MCF 10A (cell line): ENCODE measurements at regions not wholly inside any gene's neighbourhood (a gene's known extent, or its start where the extent isn't known, plus 50 kb on each side); places are given as distances from the start of the nearest gene placed in this dataset.

Experiments
- BruUV-seq: library from RNA; stranded (reverse); fragments of 400-500 nt; replicated peaks from 2 replicates; lab custom pipeline; 2021; lab: Mats Ljungman, UMichigan
- CTCF ChIA-PET: fragments of 300-600 bp; sonication (Branson Sonifier 250); formaldehyde crosslinking; extraction: SDS; loops from one replicate; lab custom pipeline; 2021; ENCODE audit warnings: antibody characterized with exemption, inconsistent platforms; lab: Yijun Ruan, JAX
- POLR2A ChIA-PET: fragments of 300-600, 350-650 bp; sonication (Branson Sonifier 250); formaldehyde crosslinking; extraction: SDS; loops from one replicate; lab custom pipeline; 2020; ENCODE audit warnings: antibody characterized with exemption, inconsistent platforms; lab: Yijun Ruan, JAX
- DNase-seq: peaks from one replicate; pipeline ENCODE4 v3.0.0-alpha.2; 2018; ENCODE audit not compliant: unreplicated experiment
- H3K27ac Mint-ChIP-seq: one replicate; pipeline ENCODE4 v1.8.0; 2022; ENCODE audit warnings: mild to moderate bottlenecking, low read depth, mixed read lengths; ENCODE audit not compliant: unreplicated experiment
- H3K27me3 Mint-ChIP-seq: one replicate; pipeline ENCODE4 v1.8.0; 2022; ENCODE audit warnings: mixed read lengths; ENCODE audit not compliant: insufficient read depth, unreplicated experiment
- H3K36me3 Mint-ChIP-seq: one replicate; pipeline ENCODE4 v1.8.0; 2022; ENCODE audit warnings: mild to moderate bottlenecking, moderate library complexity, mixed read lengths; ENCODE audit not compliant: insufficient read depth, unreplicated experiment
- H3K4me1 Mint-ChIP-seq: one replicate; pipeline ENCODE4 v1.8.0; 2022; ENCODE audit warnings: mixed read lengths; ENCODE audit not compliant: insufficient read depth, unreplicated experiment
- H3K4me3 Mint-ChIP-seq: one replicate; pipeline ENCODE4 v1.8.0; 2022; ENCODE audit warnings: mild to moderate bottlenecking, moderate library complexity, mixed read lengths; ENCODE audit not compliant: unreplicated experiment
- H3K9me3 Mint-ChIP-seq: one replicate; pipeline ENCODE4 v1.8.0; 2022; ENCODE audit warnings: mixed read lengths; ENCODE audit not compliant: unreplicated experiment
- intact Hi-C: fragments of 100-400 bp; cut with micrococcal nuclease; formaldehyde crosslinking; loops from 2 replicates; pipeline ENCODE4 v1.14.1; 2022
- TF ChIP-seq, protein P1 (sequence below): fragments of 200-600 bp; IDR thresholded peaks from one replicate; pipeline ENCODE4 v1.8.0; 2022; ENCODE audit warnings: antibody characterized with exemption, mild to moderate bottlenecking; ENCODE audit not compliant: unreplicated experiment

DNA sequence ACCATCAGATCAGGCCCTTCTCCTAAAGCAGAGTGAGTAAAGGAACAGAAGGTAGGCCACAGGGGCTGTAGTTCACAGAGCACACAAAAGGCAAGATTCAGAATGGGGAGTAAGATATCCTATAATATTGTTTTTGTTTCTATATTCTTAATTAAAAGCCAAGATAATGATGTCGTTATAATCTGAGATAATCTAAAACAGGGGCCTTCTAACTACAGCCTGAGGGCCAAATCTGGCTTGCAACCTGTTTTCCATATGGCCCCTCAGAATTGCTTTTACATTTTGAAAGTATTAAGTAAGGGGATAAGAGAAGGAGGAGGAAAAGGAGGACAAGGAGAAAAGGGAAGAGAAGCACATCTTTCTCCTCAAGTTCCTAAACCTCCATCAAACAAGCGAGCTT, 435.8 kb downstream of the CSNK1G3 start:
- Mint-ChIP-seq H3K27ac (no peak overlapping the region), H3K36me3 (no peaks in the 10 kb centered on the region), H3K9me3 (peaks cover 4% of the 10 kb centered on the region), H3K27me3 (no peaks in the 10 kb centered on the region), H3K4me1 (peaks cover 27% of the 10 kb centered on the region), H3K4me3 (no peak overlapping the region)
- no peak for DNase-seq
- TF ChIP-seq, protein P1, sequence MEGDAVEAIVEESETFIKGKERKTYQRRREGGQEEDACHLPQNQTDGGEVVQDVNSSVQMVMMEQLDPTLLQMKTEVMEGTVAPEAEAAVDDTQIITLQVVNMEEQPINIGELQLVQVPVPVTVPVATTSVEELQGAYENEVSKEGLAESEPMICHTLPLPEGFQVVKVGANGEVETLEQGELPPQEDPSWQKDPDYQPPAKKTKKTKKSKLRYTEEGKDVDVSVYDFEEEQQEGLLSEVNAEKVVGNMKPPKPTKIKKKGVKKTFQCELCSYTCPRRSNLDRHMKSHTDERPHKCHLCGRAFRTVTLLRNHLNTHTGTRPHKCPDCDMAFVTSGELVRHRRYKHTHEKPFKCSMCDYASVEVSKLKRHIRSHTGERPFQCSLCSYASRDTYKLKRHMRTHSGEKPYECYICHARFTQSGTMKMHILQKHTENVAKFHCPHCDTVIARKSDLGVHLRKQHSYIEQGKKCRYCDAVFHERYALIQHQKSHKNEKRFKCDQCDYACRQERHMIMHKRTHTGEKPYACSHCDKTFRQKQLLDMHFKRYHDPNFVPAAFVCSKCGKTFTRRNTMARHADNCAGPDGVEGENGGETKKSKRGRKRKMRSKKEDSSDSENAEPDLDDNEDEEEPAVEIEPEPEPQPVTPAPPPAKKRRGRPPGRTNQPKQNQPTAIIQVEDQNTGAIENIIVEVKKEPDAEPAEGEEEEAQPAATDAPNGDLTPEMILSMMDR: no peak
- ChIA-PET POLR2A (interaction anchor here (0.6 kb wide), 1 partner anchor 250 kb away, joined by 3 read pairs; no protein-coding TSS in a partner anchor), CTCF (no interaction called here)
- intact Hi-C loops: no loop called here
- no TSS peak for BruUV-seq

DNA sequence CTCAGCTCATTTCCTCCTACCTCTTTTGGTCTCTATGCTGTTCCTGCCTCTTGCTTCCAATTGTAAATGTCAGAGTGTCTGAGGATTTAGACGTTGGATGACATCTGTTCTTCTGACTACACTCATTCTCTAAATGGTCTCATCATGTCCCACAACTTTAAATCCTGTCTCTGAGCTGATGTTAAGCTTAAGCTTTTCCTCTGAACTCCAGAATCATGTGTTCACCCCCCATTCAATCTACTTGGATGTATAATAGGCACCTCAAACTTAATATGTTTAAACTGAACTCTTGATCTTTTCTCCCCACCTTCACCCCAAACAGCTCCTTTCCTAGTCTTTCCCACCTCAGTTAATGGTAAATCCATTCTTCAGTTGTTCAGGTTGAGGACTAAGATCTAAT, 433.6 kb downstream of the CSNK1G3 start:
- BruUV-seq: no TSS peak
- Mint-ChIP-seq H3K4me3 (no peak overlapping the region), H3K9me3 (peaks cover 7% of the 10 kb centered on the region), H3K36me3 (no peaks in the 10 kb centered on the region), H3K4me1 (peaks cover 5% of the 10 kb centered on the region), H3K27ac (no peak overlapping the region), H3K27me3 (no peaks in the 10 kb centered on the region)
- CTCF ChIA-PET: interaction anchor here (0.6 to 0.8 kb wide), 2 partner anchors 170 to 507 kb away, joined by 3 read pairs; no protein-coding TSS in a partner anchor
- POLR2A ChIA-PET: no interaction called here
- DNase-seq: no peak
- TF ChIP-seq, protein P1: no peak
- intact Hi-C loops: no loop called here

DNA sequence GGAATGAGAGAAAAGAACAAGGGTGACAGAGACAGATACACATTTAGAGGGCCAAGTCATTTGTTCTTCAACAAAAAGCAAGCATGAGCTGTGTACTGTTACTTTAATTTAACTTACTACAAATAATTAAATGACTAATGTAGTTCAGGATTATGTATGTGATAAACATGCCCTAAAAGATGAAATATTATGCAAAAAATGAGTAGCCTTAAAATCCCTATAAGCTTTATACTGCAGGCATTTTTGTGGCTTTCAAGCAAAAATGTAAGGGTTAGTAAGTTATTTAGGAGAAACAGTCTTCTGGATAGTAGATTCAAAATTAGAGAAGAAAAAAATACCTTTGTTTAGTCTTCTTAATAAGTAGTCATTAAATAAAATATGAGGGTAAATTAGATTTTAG, 431.2 kb downstream of the CSNK1G3 start:
- intact Hi-C loops: no loop called here
- Mint-ChIP-seq H3K36me3 (no peaks in the 10 kb centered on the region), H3K9me3 (peaks cover 7% of the 10 kb centered on the region), H3K27ac (no peak overlapping the region), H3K4me3 (no peak overlapping the region), H3K4me1 (no peaks in the 10 kb centered on the region), H3K27me3 (no peaks in the 10 kb centered on the region)
- TF ChIP-seq, protein P1: no peak
- BruUV-seq: no TSS peak
- DNase-seq: no peak
- ChIA-PET POLR2A (interaction anchor here (0.6 kb wide), 1 partner anchor 805 kb away, joined by 4 read pairs; no protein-coding TSS in a partner anchor), CTCF (no interaction called here)

DNA sequence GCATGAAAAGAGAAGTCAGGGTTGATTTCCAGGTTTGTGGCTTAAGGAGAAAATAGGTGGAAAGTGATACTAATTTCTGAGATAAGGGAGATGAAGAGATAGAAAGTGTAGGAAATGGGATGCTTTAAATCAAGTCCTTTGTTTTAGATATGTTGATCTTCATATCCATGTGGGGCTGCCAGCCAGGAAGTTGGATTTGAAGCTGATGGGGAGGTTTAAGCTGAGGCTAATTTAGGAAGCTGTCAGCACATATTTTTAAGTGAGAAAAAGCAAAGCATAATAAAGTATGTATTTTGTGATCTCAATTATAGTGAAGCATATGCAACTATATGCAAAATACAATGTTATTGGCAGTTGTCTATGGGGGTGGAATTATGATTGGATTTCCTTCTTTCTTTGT, 428.4 kb downstream of the CSNK1G3 start:
- intact Hi-C loops: no loop called here
- Mint-ChIP-seq H3K9me3 (peaks cover 16% of the 10 kb centered on the region), H3K4me1 (peaks cover 7% of the 10 kb centered on the region), H3K4me3 (no peak overlapping the region), H3K27ac (no peak overlapping the region), H3K36me3 (no peaks in the 10 kb centered on the region), H3K27me3 (no peaks in the 10 kb centered on the region)
- CTCF ChIA-PET: interaction anchor here (0.6 kb wide), 1 partner anchor 162 kb away, joined by 3 read pairs; no protein-coding TSS in a partner anchor
- POLR2A ChIA-PET: no interaction called here
- no TSS peak for BruUV-seq
- no peak for DNase-seq
- TF ChIP-seq, protein P1: no peak
